ENCODE measurements at regions not wholly inside any gene's neighbourhood (a gene's known extent, or its start where the extent isn't known, plus 50 kb on each side); places are given as distances from the start of the nearest gene placed in this dataset.

DNA sequence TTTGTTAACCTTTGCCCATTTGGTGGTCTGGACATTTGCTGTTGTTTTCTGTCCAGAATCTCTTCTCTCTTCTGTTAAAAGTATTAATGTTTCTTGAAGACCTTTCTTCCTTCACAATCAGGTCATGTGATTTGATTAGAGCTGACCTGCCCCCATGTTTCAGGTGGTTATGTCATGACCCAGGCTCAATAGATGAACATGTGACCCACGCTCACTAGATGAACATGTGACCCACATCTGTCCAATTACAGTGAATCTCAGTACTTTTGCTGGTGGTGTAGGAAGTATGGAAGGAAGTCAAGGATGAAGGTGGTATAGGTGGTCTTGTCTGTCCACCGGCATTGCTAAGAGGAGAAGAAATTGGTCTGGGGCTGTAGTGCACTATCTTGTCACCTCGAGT lies 289.1 kb upstream of the JAG1 start:
- H3K9me3 ChIP-seq, result no peaks in the 10 kb centered on the region
- intact Hi-C loops (cut with DNase I), result loop anchor here in 2 of 10 donors (10.0 kb wide), 1 partner anchor 288 kb away; the partner anchor contains the start of gene JAG1 (in 2 of the 2)
- no peaks in the 10 kb centered on the region for H3K27me3 ChIP-seq
- DNase-seq (no peak), ATAC-seq (no peak)
- no peaks in the 10 kb centered on the region for H3K36me3 ChIP-seq
- TF ChIP-seq, protein P1, sequence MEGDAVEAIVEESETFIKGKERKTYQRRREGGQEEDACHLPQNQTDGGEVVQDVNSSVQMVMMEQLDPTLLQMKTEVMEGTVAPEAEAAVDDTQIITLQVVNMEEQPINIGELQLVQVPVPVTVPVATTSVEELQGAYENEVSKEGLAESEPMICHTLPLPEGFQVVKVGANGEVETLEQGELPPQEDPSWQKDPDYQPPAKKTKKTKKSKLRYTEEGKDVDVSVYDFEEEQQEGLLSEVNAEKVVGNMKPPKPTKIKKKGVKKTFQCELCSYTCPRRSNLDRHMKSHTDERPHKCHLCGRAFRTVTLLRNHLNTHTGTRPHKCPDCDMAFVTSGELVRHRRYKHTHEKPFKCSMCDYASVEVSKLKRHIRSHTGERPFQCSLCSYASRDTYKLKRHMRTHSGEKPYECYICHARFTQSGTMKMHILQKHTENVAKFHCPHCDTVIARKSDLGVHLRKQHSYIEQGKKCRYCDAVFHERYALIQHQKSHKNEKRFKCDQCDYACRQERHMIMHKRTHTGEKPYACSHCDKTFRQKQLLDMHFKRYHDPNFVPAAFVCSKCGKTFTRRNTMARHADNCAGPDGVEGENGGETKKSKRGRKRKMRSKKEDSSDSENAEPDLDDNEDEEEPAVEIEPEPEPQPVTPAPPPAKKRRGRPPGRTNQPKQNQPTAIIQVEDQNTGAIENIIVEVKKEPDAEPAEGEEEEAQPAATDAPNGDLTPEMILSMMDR (IDR thresholded peaks at IDR 0.05), result no peak
- H3K4me3 ChIP-seq, result no peak overlapping the region
- H3K27ac ChIP-seq, result no peak overlapping the region
- 66 to 91% methylated on average over 3 of the region's 3 CpGs for whole genome bisulfite sequencing, 2 donors
- peaks cover 0 to 58% (median 14%) of the 10 kb centered on the region in 9 donors for H3K4me1 ChIP-seq

GRCh38 chr20:10963717-10964266 lies 290.0 kb upstream of the JAG1 start:
- TF ChIP-seq, protein P1 (IDR thresholded peaks at IDR 0.05), result peak in 1 of 9 donors; percentile 22
- Histone ChIP-seq H3K27me3 (no peaks in the 10 kb centered on the region), H3K4me1 (peaks cover 0 to 58% (median 14%) of the 10 kb centered on the region in 9 donors), H3K9me3 (no peaks in the 10 kb centered on the region), H3K27ac (peak overlapping the region in 4 of 10 donors; percentile 11 to 37 (median 20)), H3K36me3 (no peaks in the 10 kb centered on the region), H3K4me3 (no peak overlapping the region)
- intact Hi-C loops (cut with DNase I), result loop anchor here in 2 of 10 donors (10.0 kb wide), 1 partner anchor 289 kb away; the partner anchor contains the start of gene JAG1 (in 2 of the 2)
- DNase-seq (peak in 1 of 2 donors; percentile 24), ATAC-seq (peak; percentile 61 to 91 (median 90))
- 50 to 60% methylated on average over 2 of the region's 2 CpGs for WGBS, 2 donors

DNA sequence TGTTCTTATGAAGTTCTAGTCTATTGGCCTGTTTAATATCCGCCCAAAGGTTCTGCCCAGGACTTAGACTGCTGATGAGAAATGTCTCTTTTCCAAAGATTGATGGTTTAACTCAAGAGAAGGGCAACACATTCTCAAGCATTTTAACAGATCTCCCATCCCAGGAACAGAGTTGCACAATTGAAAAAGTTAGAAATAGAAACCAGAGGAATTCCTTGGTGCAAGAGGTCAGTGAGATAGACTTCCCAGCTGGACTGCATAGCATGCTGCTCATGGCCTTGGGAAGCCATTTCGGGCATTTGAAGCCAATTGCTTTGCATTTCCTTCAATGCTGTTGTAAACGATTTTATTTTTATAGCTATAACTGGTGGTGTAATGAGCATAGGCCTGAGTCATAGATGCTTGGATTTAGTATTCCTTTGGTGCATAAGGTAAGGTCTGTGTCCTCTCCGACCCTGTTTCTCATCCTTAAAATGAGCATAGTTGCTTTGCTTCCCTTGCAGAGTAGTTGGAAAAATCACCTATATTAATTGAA lies 292.2 kb upstream of the JAG1 start:
- TF ChIP-seq, protein P1 (IDR thresholded peaks at IDR 0.05), result no peak
- no peaks in the 10 kb centered on the region for H3K36me3 ChIP-seq
- no peak overlapping the region for H3K4me3 ChIP-seq
- no peaks in the 10 kb centered on the region for H3K27me3 ChIP-seq
- H3K9me3 ChIP-seq, result no peaks in the 10 kb centered on the region
- intact Hi-C loops (cut with DNase I), result loop anchor here in 2 of 10 donors (10.0 kb wide), 1 partner anchor 291 kb away; the partner anchor contains the start of gene JAG1 (in 2 of the 2)
- H3K27ac ChIP-seq, result peak overlapping the region in 1 of 10 donors; percentile 8
- WGBS, 2 donors, result 66 to 84% methylated on average over 4 of the region's 4 CpGs
- peaks cover 0 to 58% (median 14%) of the 10 kb centered on the region in 9 donors for H3K4me1 ChIP-seq
- ATAC-seq (peak in 6 of 8 donors; percentile 30 to 71 (median 58)), DNase-seq (no peak)

GRCh38 chr20:10970109-10970508 lies 296.3 kb upstream of the JAG1 start:
- WGBS, 2 donors, result 94 to 96% methylated on average over 1 of the region's 1 CpG
- Histone ChIP-seq H3K4me3 (no peak overlapping the region), H3K36me3 (no peaks in the 10 kb centered on the region), H3K9me3 (no peaks in the 10 kb centered on the region), H3K27me3 (no peaks in the 10 kb centered on the region), H3K4me1 (peaks cover 0 to 23% (median under 1%) of the 10 kb centered on the region in 9 donors), H3K27ac (no peak overlapping the region)
- TF ChIP-seq, protein P1 (IDR thresholded peaks at IDR 0.05), result no peak
- intact Hi-C loops (cut with DNase I), result no loop called here
- no peak for DNase-seq
- ATAC-seq, result no peak
